ENCODE measurements at regions not wholly inside any gene's neighbourhood (a gene's known extent, or its start where the extent isn't known, plus 50 kb on each side); places are given as distances from the start of the nearest gene placed in this dataset.

DNA sequence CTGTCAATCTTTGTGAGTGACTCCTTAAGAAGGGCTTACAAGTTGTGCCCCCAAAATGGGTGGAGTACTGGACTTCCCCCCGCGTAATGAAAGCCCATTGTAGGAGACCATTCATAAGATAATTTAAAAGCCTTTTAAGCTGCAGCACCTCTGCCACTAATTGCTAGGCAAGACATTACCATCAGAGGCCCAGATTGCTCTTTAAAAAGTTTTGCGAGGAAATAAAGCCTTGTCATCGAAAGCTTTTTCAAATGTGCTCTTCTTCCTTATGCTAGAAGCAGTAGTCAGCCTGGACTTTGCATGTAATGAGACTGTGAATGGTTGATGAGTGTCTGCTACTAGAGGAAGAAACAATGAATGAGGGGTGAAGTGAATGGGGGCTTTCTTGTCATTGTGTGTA, 345.3 kb upstream of the CDH2 start:
- no peak for TF ChIP-seq RFX5 (IDR thresholded peaks at IDR 0.05)
- TF ChIP-seq, protein P1, sequence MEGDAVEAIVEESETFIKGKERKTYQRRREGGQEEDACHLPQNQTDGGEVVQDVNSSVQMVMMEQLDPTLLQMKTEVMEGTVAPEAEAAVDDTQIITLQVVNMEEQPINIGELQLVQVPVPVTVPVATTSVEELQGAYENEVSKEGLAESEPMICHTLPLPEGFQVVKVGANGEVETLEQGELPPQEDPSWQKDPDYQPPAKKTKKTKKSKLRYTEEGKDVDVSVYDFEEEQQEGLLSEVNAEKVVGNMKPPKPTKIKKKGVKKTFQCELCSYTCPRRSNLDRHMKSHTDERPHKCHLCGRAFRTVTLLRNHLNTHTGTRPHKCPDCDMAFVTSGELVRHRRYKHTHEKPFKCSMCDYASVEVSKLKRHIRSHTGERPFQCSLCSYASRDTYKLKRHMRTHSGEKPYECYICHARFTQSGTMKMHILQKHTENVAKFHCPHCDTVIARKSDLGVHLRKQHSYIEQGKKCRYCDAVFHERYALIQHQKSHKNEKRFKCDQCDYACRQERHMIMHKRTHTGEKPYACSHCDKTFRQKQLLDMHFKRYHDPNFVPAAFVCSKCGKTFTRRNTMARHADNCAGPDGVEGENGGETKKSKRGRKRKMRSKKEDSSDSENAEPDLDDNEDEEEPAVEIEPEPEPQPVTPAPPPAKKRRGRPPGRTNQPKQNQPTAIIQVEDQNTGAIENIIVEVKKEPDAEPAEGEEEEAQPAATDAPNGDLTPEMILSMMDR (IDR thresholded peaks at IDR 0.05) = no peak
- no peak for TF ChIP-seq TP53 (CRISPR knock-in tag; IDR thresholded peaks at IDR 0.05)
- no peak for TF ChIP-seq CEBPB (IDR thresholded peaks at IDR 0.05)
